HG03565 (cell line): ENCODE measurements at regions not wholly inside any gene's neighbourhood (a gene's known extent, or its start where the extent isn't known, plus 50 kb on each side); places are given as distances from the start of the nearest gene placed in this dataset.
"Not testable (repeated sequence)": the region's sequence is repeated elsewhere in the genome, so short reads cannot be mapped to it uniquely, and the experiment has no call there.

Experiments used
- ATAC-seq: cut with Tn5 transposase; IDR thresholded peaks from one replicate; pipeline ENCODE4 v1.9.1; 2021; ENCODE audit warnings: mild to moderate bottlenecking, moderate library complexity; ENCODE audit not compliant: unreplicated experiment

DNA sequence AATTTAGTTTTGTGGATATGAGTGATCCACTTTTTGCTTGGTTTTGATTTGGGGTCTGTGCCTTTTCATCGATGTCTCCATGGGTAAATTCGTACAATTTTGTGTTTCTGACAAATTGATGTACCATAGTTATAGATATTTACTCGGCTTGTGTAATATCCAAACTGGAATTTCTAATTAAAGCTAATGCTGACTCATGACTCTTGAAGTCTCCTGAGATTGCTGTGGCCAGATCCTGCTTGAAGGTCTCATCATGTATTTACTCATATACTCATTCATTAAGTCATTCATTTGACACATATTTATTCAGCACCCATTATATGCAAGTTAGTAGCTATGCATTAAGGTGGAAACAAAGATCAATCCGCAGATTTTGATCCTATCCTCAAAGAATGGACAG, 423.2 kb downstream of the RWDD3 start:
- no peak for ATAC-seq

DNA sequence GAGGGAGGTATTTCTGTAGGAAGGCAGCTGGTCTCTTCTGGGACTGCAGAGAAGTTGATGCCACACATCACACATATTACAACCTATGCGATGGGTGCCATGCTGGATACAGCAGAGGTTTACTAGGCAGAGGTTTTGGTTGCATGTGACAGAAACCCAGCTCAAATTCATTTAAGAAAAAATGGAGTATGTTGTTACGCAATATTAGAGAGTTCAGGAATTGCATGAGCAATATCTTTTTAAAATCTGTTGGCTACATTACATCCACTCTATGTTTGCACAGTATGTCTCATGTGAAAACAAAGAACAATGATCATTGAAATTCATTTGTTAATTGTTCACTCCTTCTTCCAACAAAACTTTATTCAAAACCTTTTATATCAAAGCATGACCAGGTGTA, 425.2 kb downstream of the RWDD3 start:
- no peak for ATAC-seq

DNA sequence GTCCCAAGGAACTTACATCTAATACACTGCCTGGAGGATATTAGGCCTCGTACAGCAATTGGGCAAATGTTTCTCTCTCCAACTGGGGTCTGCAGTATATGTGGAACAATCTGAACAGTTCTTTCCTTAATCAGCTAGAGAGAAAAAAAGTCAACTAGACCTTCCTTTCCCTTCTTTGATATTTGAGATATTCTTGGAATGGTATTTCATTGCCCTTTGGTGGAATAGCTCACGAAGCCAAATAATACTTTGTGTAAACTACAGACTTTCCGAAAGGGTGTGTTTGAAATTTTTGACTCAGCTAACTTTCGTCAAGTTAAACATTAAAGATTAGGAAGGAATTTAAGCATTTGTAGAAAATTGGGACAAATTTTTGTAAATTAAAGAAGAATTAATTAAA, 425.6 kb downstream of the RWDD3 start:
- ATAC-seq: no peak

DNA sequence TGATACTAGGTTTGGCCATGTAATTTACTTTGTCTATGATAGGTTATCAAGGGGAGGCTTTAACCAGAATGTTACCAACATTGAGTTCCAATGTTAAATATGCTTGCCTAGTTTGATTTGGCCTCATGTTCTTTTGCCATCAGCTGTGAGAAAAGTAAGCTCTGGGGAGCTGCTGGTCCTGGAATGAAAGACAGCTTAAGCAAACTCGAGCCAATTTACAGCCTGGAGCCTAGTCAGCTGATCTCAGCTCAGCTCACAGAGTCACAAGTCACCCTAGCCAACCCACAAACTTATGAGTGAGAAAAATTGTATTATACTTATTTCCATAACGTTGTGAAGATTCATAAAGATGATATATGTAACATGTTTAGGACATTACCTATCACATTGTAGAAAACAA, 426.7 kb downstream of the RWDD3 start:
- no peak for ATAC-seq

DNA sequence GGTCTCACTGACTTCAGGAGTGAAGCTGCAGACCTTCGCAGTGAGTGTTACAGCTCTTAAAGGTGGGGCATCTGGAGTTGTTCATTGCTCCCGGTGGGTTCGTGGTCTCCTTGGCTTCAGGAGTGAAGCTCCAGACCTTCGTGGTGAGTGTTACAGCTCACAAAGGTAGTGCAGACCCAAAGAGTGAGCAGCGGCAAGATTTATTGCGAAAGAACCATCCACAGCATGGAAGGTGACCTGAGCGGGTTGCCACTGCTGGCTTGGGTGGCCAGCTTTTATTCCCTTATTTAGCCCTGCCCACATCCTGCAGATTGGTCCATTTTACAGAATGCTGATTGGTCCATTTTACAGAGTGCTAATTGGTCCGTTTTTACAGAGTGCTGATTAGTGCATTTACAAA, 429.5 kb downstream of the RWDD3 start:
- ATAC-seq: not testable (repeated sequence)

DNA sequence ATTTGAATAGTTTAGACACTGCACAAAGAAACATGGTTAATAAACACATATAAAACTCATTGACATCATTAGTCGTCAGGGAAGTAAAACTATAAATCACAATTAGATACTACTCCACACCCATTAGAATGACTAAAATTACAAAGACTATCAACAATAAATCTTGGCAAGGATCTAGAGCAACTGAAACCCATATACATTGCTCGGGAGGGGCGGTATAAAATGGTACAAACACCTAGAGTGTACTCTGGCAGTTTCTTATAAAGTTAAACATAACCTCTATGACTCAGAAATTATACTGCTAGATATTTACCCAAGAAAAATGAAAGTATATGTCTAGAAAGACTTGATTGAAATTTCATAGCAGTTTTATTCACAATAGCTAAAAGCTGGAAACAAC, 434.2 kb downstream of the RWDD3 start:
- no peak for ATAC-seq

DNA sequence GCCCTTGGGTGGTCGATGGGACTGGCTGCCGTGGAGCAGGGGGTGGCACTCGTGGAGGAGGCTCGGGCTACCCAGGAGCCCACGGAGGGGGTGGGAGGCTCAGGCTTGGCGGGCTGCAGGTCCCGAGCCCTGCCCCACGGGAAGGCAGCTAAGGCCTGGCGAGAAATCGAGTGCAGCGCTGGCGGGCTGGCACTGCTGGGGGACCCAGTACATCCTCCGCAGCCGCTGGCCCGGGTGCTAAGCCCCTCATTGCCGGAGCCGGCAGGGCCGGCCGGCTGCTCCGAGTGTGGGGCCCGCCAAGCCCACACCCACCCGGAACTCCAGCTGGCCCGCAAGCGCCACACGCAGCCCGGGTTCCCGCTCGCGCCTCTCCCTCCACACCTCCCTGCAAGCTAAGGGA, 435.6 kb downstream of the RWDD3 start:
- ATAC-seq: not testable (repeated sequence)

DNA sequence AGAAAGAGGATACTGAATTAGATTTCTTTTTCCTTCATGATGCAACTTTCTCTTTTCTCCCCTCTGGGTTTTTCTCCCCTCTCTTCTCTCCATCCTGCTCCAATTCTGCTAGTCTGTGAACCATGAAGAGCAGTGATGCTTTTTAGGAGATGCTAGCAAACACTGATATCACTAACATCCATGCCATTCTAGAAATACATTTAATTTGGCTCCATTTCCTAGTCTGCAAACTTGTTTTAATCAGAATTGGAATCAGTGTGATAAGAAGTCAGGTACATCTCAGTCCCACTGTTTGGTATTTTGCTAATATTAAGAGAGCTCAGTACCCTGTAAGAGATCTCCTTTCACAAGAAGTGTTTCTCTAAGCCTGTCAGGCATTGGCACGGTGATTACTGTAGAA, 437.1 kb downstream of the RWDD3 start:
- no peak for ATAC-seq

DNA sequence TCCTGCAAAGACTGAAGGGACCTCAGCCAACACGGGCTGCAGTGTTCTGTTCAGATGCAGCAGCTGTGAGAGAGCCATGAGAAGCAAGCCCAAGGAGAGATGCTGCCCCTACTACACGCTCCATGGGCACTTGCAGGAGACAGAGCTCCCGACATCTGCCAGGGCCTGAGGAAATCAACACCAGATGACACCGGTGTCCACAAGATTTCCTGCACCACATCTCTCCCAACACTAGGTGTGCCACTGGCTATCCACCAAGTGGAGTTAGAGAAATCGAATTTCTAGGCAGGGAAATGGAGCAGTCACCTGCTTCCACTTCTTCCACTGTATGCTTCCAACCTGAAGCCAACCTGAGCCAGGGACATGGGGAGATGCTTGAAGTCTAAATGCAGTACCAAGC, 445.3 kb downstream of the RWDD3 start:
- ATAC-seq: no peak

DNA sequence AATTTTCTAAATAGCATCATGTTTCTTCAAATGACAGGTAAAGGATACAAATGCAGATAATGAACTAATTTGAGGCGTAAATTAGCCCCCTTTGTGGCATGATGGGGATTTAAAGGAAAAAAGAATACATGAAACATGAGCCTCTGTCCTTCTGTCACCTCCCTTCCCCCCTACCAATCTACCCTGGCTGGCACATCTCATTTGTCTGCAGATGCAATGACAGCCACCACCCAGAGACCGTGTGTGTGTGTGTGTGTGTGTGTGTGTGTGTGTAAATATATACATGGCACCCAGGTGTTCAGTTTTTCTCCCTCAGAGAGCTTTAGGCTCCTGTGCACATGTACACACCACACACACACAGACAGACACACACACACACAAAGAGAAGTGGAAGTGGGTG, 451.1 kb downstream of the RWDD3 start:
- no peak for ATAC-seq

DNA sequence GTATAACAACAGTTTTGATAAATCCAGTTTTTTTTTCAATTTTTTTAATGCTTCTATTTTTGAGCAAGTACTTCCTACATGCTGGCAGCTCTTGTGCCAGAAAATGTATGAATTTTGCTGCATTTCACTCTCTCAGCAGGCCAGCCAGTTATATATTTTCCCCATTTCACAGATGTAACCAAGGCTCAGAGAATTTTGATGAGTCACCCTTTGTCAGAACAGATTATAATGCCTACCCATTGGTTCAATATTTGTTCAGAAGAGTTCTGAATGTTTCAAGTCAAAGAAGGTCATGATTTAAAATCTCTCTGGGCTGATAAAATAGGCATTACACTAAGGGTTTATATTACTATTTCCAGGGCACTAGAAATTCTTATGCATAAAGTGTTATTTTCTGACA, 452.2 kb downstream of the RWDD3 start:
- no peak for ATAC-seq

DNA sequence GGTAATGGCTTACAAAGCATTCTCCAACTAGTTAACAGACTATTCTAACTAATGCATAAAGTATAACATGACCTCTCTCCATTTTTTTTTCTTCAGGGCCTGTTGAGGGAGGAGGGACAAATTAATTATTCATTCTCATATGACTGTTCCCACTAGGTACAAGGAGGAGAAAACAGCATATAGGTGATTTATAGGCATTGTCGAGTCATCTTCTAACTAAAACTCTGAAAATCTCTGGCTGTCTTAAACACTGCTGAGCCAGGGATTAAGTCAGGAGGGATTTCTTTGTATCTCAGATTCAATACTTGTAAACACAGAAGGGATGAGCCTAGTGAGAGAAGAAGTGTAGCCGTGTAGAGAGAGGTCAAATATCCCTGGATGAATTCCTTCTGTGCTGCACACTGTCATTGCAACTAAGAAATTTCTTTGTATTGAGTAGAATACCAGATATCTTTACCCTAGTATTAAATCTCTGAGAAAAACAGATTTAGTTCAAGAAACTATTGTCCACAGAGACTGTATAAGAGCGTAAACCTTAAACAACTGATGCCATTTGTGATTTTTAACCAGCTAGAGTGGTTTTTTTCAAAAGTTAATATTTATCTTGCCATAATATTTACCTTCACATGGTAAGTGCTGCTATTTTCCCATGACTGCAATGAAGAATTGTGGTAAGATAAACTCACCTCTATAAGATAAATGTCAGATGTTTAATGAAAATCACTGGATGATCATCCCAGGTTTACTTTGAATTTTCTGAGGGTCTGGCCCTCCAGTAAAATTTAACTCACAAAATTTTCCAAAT, 465.3 kb downstream of the RWDD3 start:
- no peak for ATAC-seq

DNA sequence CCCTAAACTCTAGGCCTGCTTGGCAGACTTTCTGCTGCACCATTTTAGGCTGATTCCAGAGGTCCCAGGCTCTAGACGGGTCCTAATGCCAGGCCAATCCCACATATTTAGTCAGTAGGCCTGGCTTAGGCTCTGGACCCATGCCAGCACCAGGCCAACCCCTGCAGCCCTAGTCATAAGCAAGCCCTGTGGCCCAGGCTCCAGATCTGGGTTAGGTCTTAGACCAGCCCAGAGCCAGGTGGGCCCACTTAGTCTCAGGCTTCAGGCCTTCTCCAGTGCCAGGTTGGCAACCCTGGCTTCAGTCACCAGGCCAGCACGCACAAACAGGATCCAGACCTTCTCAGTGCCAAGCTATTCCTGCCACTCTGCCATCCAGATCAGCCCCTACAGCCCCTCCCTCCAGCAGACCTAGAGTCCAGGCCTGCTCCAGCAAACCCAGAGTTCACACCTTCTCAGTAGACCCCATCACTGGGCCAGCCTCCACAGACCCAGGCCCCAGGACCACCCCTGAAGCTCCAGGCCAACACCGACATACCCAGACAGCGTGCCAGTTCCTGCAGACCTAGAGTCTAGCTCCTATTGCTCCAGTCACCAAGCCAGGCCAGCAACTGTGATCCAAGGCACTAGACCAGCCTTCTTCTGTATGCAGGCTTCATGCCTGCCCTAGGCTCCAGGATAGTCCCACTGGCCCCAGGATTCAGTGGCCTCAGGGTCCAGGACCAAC, 467.6 kb downstream of the RWDD3 start:
- no peak for ATAC-seq

DNA sequence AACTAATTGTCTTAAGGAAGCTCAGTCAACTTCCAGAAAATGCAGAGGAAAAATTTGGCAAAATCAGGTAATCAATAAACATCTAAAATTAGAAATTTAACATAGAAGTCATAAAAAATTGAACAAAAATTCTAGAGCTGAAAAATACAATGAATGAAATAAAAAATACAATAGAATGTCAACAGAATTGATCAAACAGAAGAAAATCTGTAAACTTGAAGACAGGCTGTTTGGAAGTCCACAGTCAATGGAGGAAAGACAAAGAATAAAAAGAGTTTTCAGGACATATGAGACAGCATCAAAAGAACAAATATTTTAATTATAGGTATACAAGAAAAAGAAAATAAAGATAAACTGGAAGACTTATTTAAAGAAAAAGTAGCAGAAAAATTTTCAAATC, 469.0 kb downstream of the RWDD3 start:
- no peak for ATAC-seq

DNA sequence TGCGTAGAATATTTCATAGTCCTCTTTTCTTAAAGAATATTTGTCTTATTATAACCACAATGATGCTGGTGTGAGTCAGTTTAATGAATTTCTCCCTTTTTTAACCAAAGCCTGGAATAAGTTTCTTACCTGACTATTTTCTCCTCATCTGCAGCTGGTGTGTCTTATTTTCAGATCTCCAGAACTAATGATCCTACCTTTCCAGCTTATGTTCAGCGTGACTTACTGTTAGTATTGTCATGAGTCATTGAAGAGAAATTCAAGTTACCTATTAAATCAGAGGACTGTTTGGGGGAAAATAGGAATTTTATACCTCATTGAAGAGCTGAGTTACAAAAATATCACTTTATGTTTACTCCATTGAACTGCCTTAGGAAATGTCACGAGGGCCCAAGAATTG, 482.1 kb downstream of the RWDD3 start:
- no peak for ATAC-seq

DNA sequence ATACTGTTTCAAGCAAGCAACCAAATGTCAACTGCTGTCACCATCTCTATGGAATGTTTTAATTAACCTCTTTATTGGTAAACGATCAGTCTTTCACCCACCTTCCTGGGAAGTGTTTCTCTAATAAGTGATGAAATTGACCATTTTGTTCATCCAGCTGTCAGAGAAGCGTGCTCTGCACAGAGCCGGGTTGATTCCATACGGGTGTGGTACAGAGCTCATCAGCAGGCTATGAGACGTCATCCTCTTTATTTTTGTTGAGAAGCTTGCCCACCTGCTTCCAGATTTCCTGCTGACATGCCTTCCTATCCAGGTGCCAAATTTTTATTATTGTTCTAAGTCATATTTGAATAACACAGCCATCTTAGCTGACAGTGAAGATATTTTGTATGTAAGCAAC, 482.5 kb downstream of the RWDD3 start:
- ATAC-seq: no peak

DNA sequence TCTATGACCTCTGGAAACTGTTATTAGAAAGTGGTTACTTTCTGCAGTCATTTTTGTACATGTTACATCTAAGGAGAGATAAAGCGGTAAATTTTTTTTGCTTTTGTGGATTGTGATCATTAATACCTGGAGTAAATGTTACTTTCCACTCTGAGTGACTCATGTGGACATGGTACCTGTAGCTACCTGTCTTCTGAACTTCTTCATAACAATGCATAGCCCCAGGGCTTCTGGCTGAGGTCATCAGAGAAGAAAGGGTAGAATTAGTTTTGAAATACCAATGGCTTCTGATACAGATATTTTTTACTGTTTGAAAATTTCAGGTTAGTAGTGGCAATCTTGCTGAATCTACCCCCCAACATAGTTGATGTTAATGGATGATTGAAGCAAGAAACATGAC, 489.3 kb downstream of the RWDD3 start:
- no peak for ATAC-seq

DNA sequence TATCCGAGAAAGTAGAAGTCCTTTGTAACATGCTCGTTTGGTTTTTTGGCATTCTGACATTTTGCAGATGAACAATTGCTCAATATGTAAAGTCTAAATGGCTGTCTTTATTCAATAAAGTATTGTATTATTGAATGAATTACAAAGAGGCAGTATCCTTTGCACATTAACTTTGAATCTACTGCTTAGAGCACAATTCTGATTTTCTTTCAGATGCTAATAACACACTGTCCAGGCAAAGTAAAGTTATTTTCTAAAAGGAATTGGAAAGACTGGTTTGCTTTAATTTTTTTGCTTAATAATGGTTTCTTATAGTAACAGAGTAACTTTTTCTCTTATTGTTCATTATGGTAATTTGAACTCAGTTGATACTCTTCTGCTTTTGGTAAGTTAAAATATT, 494.8 kb downstream of the RWDD3 start:
- ATAC-seq: no peak

DNA sequence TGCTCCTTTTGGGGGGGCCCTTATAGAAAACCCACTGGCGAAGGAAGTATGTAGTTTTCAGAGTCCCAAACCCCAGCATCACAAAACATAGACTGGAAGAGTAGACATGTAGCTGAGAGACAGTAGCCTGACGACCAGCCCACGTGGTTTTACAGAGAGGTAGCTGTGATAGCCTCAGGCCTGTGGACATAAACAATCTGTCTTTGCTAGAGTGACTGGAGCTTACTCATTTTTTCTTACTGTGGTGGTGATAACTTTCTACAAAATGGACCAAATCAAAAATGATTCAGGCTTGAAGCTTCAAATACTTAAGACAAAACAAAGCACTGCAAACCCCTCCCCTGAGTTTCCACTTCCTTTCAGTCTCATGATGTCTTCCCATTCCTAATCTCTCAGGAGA, 497.0 kb downstream of the RWDD3 start:
- ATAC-seq: no peak

DNA sequence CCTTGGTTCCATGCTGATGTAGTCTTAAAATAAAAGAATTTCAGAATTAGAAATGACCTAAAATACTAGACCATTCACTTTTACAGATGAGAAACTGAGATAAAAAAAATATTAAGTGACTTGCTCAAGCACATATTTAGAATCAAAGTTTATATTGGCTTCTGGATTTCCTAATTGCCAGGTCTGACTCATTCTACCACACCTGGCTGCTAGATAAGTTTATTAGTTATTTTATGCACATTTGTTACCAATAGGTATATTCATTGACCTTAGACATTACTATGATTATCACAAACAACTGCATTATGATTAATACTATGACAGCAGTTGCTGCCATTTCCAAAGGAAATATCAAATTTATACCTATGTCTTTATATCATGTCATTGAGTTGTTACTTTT, 497.5 kb downstream of the RWDD3 start:
- no peak for ATAC-seq

DNA sequence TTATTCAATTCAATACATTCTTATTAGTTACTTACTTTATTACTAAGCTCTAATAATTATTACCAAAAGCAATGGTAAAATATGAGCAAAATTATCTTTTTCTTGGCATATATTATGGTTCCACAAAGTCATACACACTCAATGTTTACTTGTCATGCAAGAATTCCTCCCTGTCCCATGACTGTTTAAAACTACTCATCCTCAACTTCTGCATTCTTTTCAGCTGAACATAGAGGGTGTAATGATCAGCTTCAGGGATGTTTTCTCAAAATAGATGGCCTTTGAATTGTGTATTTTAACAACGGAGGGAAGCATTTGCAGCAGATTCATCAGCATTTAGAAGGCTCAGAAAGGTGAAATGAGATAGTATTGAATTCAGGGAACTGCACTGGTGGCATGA, 499.0 kb downstream of the RWDD3 start:
- ATAC-seq: no peak

DNA sequence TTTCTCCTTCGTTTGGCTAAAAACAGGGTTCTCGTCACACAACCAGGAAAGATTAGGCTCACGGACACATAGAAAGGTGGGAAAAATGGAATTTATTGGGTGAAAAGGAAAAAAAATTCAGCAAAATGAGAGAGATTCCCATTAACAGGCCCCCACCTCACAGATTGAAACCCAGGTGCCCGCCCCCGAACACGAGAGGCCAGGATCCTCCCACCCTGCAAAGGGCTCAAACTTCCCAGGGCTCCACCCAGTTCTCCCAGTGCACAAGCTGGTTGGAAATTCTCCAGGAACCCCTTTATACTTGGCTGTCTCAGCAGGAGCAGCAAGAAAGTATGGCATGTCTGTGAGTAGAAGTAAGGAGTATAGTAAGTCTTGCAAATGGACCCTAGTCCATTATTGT, 499.7 kb downstream of the RWDD3 start:
- no peak for ATAC-seq

DNA sequence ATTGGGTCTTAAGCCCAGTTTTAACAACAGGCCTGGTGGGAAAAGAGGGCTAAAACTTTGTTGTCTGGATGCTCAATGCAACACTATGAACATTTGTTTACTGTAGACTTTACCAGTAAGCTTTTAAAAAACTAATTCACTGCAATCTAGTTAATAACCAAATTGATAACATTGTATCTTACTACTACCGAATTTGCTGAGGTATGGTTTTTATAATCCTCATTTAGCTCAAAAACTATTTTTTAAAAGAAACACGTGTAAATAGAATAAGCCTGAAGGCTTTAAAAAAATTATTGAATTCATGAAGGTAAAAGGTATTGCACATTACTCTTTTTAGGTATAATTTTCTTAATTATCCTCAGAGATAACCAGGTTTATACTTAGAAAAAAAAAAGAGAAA, 500.6 kb downstream of the RWDD3 start:
- no peak for ATAC-seq
